Osteoblast (primary cell): ENCODE measurements at regions not wholly inside any gene's neighbourhood (a gene's known extent, or its start where the extent isn't known, plus 50 kb on each side); places are given as distances from the start of the nearest gene placed in this dataset.
A peak's percentile ranks its signal among the peaks of the same experiment; 100 is the strongest.

Experiments
- DNase-seq: peaks from one replicate; pipeline ENCODE4 v3.0.0; 2011; ENCODE audit warnings: low spot score, mixed read lengths; ENCODE audit not compliant: insufficient read length; ENCODE audit errors: missing footprints
- H2AFZ ChIP-seq: 2 replicates; pipeline ENCODE4 v1.6.0; 2011; ENCODE audit warnings: mild to moderate bottlenecking, low read length
- H3K27ac ChIP-seq: 2 replicates; pipeline ENCODE4 v1.5.1; 2011; ENCODE audit warnings: mild to moderate bottlenecking, low read depth, low read length, moderate library complexity
- H3K27me3 ChIP-seq: 2 replicates; pipeline ENCODE4 v1.6.0; 2012; ENCODE audit warnings: mild to moderate bottlenecking, control low read depth, inconsistent platforms, low read length, moderate library complexity; ENCODE audit not compliant: insufficient read depth
- H3K36me3 ChIP-seq: 2 replicates; pipeline ENCODE4 v1.5.1; 2011; ENCODE audit warnings: mild to moderate bottlenecking, low read length, control low read depth, moderate library complexity; ENCODE audit not compliant: insufficient read depth
- H3K4me1 ChIP-seq: 2 replicates; pipeline ENCODE4 v1.5.1; 2011; ENCODE audit warnings: mild to moderate bottlenecking, low read length, control low read depth, moderate library complexity; ENCODE audit not compliant: insufficient read depth
- H3K4me2 ChIP-seq: 2 replicates; pipeline ENCODE4 v1.6.0; 2011; ENCODE audit warnings: mild to moderate bottlenecking, low read length; ENCODE audit not compliant: insufficient read depth
- H3K4me3 ChIP-seq: fragments of 200-600 bp; sonication (generic); 3 replicates; pipeline ENCODE4 v1.5.1; 2012; ENCODE audit warnings: mild to moderate bottlenecking, low read length, inconsistent platforms; ENCODE audit not compliant: insufficient read depth
- H3K79me2 ChIP-seq: 2 replicates; pipeline ENCODE4 v1.6.0; 2012; ENCODE audit warnings: mild to moderate bottlenecking, low read length, control low read depth, inconsistent platforms; ENCODE audit not compliant: insufficient read depth
- H3K9me3 ChIP-seq: 2 replicates; pipeline ENCODE4 v1.5.1; 2011; ENCODE audit warnings: low read depth, low read length, control low read depth
- H4K20me1 ChIP-seq: 2 replicates; pipeline ENCODE4 v1.6.0; 2012; ENCODE audit warnings: mild to moderate bottlenecking, low read length, control low read depth; ENCODE audit not compliant: insufficient read depth
- TF ChIP-seq, protein P1 (sequence below): IDR thresholded peaks from 2 replicates; pipeline ENCODE4 v1.5.1; 2011; ENCODE audit warnings: mild to moderate bottlenecking, low read depth, low read length, moderate library complexity; ENCODE audit errors: extremely low read depth

DNA sequence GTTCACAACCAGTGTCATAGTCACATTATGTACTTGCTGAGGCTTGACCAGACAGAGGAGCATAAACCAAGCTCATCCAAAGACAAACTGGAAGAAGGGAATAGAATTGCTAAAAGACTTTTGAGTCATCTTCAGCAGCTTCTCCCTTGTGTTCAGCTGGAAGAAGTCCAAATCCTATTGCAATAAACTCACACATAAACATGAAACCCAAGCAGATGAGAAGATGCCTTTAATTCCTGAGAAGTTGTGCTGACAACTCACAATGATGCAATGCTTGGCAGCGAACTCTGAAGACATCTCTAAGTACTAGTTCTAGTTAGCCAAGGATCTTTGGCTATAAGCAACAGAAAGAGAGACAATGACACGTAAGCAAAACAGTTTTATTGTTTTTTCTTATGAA, 642.1 kb downstream of the KCTD16 start:
- no peak overlapping the region for H3K4me2 ChIP-seq
- no peak overlapping the region for H2AFZ ChIP-seq
- H3K36me3 ChIP-seq: no peaks in the 10 kb centered on the region
- H3K9me3 ChIP-seq: no peaks in the 10 kb centered on the region
- peak overlapping the region; percentile 5 for H3K27ac ChIP-seq
- H3K4me3 ChIP-seq: no peak overlapping the region
- TF ChIP-seq, protein P1, sequence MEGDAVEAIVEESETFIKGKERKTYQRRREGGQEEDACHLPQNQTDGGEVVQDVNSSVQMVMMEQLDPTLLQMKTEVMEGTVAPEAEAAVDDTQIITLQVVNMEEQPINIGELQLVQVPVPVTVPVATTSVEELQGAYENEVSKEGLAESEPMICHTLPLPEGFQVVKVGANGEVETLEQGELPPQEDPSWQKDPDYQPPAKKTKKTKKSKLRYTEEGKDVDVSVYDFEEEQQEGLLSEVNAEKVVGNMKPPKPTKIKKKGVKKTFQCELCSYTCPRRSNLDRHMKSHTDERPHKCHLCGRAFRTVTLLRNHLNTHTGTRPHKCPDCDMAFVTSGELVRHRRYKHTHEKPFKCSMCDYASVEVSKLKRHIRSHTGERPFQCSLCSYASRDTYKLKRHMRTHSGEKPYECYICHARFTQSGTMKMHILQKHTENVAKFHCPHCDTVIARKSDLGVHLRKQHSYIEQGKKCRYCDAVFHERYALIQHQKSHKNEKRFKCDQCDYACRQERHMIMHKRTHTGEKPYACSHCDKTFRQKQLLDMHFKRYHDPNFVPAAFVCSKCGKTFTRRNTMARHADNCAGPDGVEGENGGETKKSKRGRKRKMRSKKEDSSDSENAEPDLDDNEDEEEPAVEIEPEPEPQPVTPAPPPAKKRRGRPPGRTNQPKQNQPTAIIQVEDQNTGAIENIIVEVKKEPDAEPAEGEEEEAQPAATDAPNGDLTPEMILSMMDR: no peak
- no peaks in the 10 kb centered on the region for H3K79me2 ChIP-seq
- H3K27me3 ChIP-seq: no peaks in the 10 kb centered on the region
- peak; percentile 81 for DNase-seq
- no peaks in the 10 kb centered on the region for H4K20me1 ChIP-seq
- peaks cover 2% of the 10 kb centered on the region for H3K4me1 ChIP-seq

DNA sequence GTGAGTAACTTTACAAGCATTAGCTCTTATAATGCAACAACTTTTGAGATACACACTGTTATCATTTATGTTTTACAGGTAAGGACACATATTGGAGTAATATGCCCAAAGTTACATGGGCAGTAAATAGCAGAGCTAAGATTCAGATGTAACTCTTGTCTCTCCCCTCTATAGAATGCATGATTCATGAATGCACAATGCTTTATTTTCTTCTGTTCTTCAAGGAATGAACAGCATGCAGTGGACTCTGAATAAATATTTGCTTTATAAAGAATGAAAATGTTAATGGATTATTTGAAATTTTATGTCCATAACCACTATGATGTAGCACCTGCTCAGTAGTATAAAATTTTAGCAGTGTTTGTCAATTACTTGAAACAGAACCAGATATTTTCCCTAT, 629.5 kb downstream of the KCTD16 start:
- H4K20me1 ChIP-seq: no peaks in the 10 kb centered on the region
- no peak for DNase-seq
- H3K36me3 ChIP-seq: no peaks in the 10 kb centered on the region
- H3K9me3 ChIP-seq: no peaks in the 10 kb centered on the region
- peaks cover 10% of the 10 kb centered on the region for H3K4me1 ChIP-seq
- no peak overlapping the region for H3K27ac ChIP-seq
- TF ChIP-seq, protein P1: no peak
- H3K4me3 ChIP-seq: no peak overlapping the region
- H2AFZ ChIP-seq: no peak overlapping the region
- H3K79me2 ChIP-seq: no peaks in the 10 kb centered on the region
- no peak overlapping the region for H3K4me2 ChIP-seq
- no peaks in the 10 kb centered on the region for H3K27me3 ChIP-seq

DNA sequence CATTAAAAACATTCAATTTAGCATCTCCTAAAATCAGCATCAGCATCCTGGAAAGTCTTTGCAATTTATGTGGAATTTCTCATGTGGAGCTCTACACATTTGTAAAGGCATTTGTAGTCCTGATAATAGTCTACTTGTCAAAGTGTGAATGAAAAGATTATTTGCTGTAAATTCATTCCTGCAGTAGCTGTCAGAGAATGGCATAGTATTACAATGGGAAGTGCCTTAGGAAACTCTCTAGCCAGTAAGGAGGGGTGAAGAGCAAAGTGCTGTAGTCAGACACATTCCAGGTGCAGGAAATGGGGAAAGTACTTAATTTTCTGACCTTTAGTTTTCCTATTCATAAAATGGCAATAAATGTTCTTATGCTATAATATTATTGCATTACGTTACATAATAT, 627.9 kb downstream of the KCTD16 start:
- no peaks in the 10 kb centered on the region for H4K20me1 ChIP-seq
- TF ChIP-seq, protein P1: no peak
- no peaks in the 10 kb centered on the region for H3K79me2 ChIP-seq
- DNase-seq: no peak
- H3K27me3 ChIP-seq: no peaks in the 10 kb centered on the region
- no peak overlapping the region for H2AFZ ChIP-seq
- peaks cover 10% of the 10 kb centered on the region for H3K4me1 ChIP-seq
- H3K36me3 ChIP-seq: no peaks in the 10 kb centered on the region
- H3K9me3 ChIP-seq: no peaks in the 10 kb centered on the region
- no peak overlapping the region for H3K4me3 ChIP-seq
- H3K4me2 ChIP-seq: no peak overlapping the region
- H3K27ac ChIP-seq: no peak overlapping the region

DNA sequence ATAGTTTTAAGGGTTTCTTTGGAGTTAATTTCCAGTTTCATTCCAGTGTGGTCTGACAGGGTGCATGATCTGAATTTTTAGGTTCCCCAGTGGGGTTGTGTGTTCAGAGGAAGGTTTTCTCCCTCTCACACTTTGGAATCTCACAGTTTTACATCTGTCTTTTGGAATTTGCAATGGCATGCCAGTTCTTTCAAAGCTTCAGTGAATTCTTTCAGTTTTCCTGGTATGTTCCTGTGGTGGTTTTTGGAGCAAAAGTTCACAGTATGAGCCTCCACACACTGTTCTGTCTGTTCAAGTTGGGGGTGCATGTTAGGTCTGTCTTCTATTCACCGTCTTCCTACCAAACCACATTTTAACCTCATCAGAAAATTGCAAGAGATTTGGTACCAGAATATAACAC, 624.2 kb downstream of the KCTD16 start:
- Histone ChIP-seq H3K79me2 (no peaks in the 10 kb centered on the region), H2AFZ (no peak overlapping the region), H3K27ac (no peak overlapping the region), H3K4me3 (no peak overlapping the region), H3K36me3 (no peaks in the 10 kb centered on the region), H3K4me1 (peaks cover 10% of the 10 kb centered on the region), H3K4me2 (peak overlapping the region; percentile 27), H3K27me3 (no peaks in the 10 kb centered on the region), H3K9me3 (no peaks in the 10 kb centered on the region), H4K20me1 (no peaks in the 10 kb centered on the region)
- DNase-seq: peak; percentile 19
- TF ChIP-seq, protein P1: no peak
